ENCODE measurements at regions not wholly inside any gene's neighbourhood (a gene's known extent, or its start where the extent isn't known, plus 50 kb on each side); places are given as distances from the start of the nearest gene placed in this dataset.
"Not testable (repeated sequence)": the region's sequence is repeated elsewhere in the genome, so short reads cannot be mapped to it uniquely, and the experiment has no call there.

GRCh38 chr12:67088401-67089118 is 180.6 kb upstream of the CAND1 start:
- no peak overlapping the region for H3K4me3 ChIP-seq
- H3K27me3 ChIP-seq = peaks cover 35% of the 10 kb centered on the region
- DNase-seq = no peak
- H3K36me3 ChIP-seq = no peaks in the 10 kb centered on the region
- no peaks in the 10 kb centered on the region for H3K9me3 ChIP-seq

- no peaks in the 10 kb centered on the region for H3K9me3 ChIP-seq
- H3K36me3 ChIP-seq = no peaks in the 10 kb centered on the region
- peak; percentile 36 for DNase-seq
- H3K27me3 ChIP-seq = peaks cover 30% of the 10 kb centered on the region
- no peak overlapping the region for H3K4me3 ChIP-seq
These were observed 178.0 kb upstream of the CAND1 start for GRCh38 chr12:67091204-67091603.

- no peak overlapping the region for H3K4me3 ChIP-seq
- DNase-seq = no peak
- no peaks in the 10 kb centered on the region for H3K9me3 ChIP-seq
- no peaks in the 10 kb centered on the region for H3K36me3 ChIP-seq
- H3K27me3 ChIP-seq = peaks cover 30% of the 10 kb centered on the region
These were observed 177.5 kb upstream of the CAND1 start for GRCh38 chr12:67091678-67092077.

- H3K36me3 ChIP-seq, DNase-seq, H3K4me3 ChIP-seq, H3K9me3 ChIP-seq: not testable (repeated sequence)
- peaks cover 24% of the 10 kb centered on the region for H3K27me3 ChIP-seq
These were observed 176.2 kb upstream of the CAND1 start for GRCh38 chr12:67092934-67093333.

GRCh38 chr12:67096533-67097318 is 172.4 kb upstream of the CAND1 start:
- H3K4me3 ChIP-seq = no peak overlapping the region
- peaks cover 15% of the 10 kb centered on the region for H3K27me3 ChIP-seq
- no peak for DNase-seq
- no peaks in the 10 kb centered on the region for H3K9me3 ChIP-seq
- no peaks in the 10 kb centered on the region for H3K36me3 ChIP-seq

GRCh38 chr12:67099858-67100257 is 169.3 kb upstream of the CAND1 start:
- H3K36me3 ChIP-seq = no peaks in the 10 kb centered on the region
- peaks cover 15% of the 10 kb centered on the region; the same call in 1 of the 2 replicates for H3K27me3 ChIP-seq
- H3K9me3 ChIP-seq = no peaks in the 10 kb centered on the region; the same call in 1 of the 2 replicates
- no peak for DNase-seq
- no peak overlapping the region for H3K4me3 ChIP-seq

- Histone ChIP-seq H3K4me3 (no peak overlapping the region), H3K36me3 (no peaks in the 10 kb centered on the region), H3K9me3 (no peaks in the 10 kb centered on the region; the same call in 1 of the 2 replicates), H3K27me3 (peaks cover 11% of the 10 kb centered on the region; the same call in 1 of the 2 replicates)
- no peak for DNase-seq
These were observed 165.6 kb upstream of the CAND1 start for GRCh38 chr12:67103521-67103920.

- Histone ChIP-seq H3K36me3 (no peaks in the 10 kb centered on the region), H3K27me3 (peaks cover 3% of the 10 kb centered on the region; the same call in 1 of the 2 replicates), H3K4me3 (no peak overlapping the region), H3K9me3 (no peaks in the 10 kb centered on the region; the same call in 1 of the 2 replicates)
- no peak for DNase-seq
These were observed 161.9 kb upstream of the CAND1 start for GRCh38 chr12:67107235-67107634.

- H3K9me3 ChIP-seq = no peaks in the 10 kb centered on the region; the same call in 1 of the 2 replicates
- peaks cover 4% of the 10 kb centered on the region; the same call in 1 of the 2 replicates for H3K27me3 ChIP-seq
- no peak overlapping the region for H3K4me3 ChIP-seq
- H3K36me3 ChIP-seq = no peaks in the 10 kb centered on the region
- DNase-seq = no peak
These were observed 161.3 kb upstream of the CAND1 start for GRCh38 chr12:67107751-67108269.

- H3K4me3 ChIP-seq, H3K27me3 ChIP-seq, H3K36me3 ChIP-seq, DNase-seq, H3K9me3 ChIP-seq: not testable (repeated sequence)
These were observed 158.8 kb upstream of the CAND1 start for GRCh38 chr12:67110345-67110744.

- DNase-seq = no peak
- Histone ChIP-seq H3K9me3 (no peaks in the 10 kb centered on the region), H3K36me3 (no peaks in the 10 kb centered on the region), H3K4me3 (no peak overlapping the region), H3K27me3 (0 out of 2 replicates have a peak, but pooled peaks cover 4% of the 10 kb centered on the region)
These were observed 158.0 kb upstream of the CAND1 start for GRCh38 chr12:67111182-67111581.

- no peaks in the 10 kb centered on the region for H3K36me3 ChIP-seq
These were observed 156.6 kb upstream of the CAND1 start for GRCh38 chr12:67112586-67112985.

GRCh38 chr12:67116134-67116533 is 153.0 kb upstream of the CAND1 start:
- Histone ChIP-seq H3K4me3 (no peak overlapping the region), H3K27me3 (peaks cover 4% of the 10 kb centered on the region; the same call in 1 of the 2 replicates), H3K9me3 (no peaks in the 10 kb centered on the region), H3K36me3 (no peaks in the 10 kb centered on the region)
- no peak for DNase-seq

More at GRCh38 chr12:67112586-67112985, 156.6 kb upstream of the CAND1 start:
- no peak for DNase-seq
- no peak overlapping the region for H3K4me3 ChIP-seq
- no peaks in the 10 kb centered on the region for H3K9me3 ChIP-seq
- H3K27me3 ChIP-seq = 0 out of 2 replicates have a peak, but pooled peaks cover 4% of the 10 kb centered on the region

GRCh38 chr12:67122584-67122983 is 146.6 kb upstream of the CAND1 start:
- H3K36me3 ChIP-seq = no peaks in the 10 kb centered on the region
- no peak overlapping the region for H3K4me3 ChIP-seq
- peaks cover 2% of the 10 kb centered on the region for H3K27me3 ChIP-seq
- no peaks in the 10 kb centered on the region for H3K9me3 ChIP-seq
- no peak for DNase-seq

- Histone ChIP-seq H3K27me3 (peaks cover 21% of the 10 kb centered on the region), H3K4me3 (no peak overlapping the region), H3K36me3 (no peaks in the 10 kb centered on the region), H3K9me3 (no peaks in the 10 kb centered on the region)
- peak; percentile 21 for DNase-seq
These were observed 131.9 kb upstream of the CAND1 start for GRCh38 chr12:67137256-67137655.

- no peak for DNase-seq
- Histone ChIP-seq H3K27me3 (peaks cover 19% of the 10 kb centered on the region), H3K4me3 (no peak overlapping the region)
These were observed 127.7 kb upstream of the CAND1 start for GRCh38 chr12:67141296-67142018.

GRCh38 chr12:67145692-67146091 is 123.5 kb upstream of the CAND1 start:
- Histone ChIP-seq H3K27me3 (peaks cover 7% of the 10 kb centered on the region), H3K36me3 (no peaks in the 10 kb centered on the region), H3K9me3 (no peaks in the 10 kb centered on the region), H3K4me3 (no peak overlapping the region)
- no peak for DNase-seq

More at GRCh38 chr12:67141296-67142018, 127.7 kb upstream of the CAND1 start:
- Histone ChIP-seq H3K9me3 (no peaks in the 10 kb centered on the region), H3K36me3 (no peaks in the 10 kb centered on the region)
